ENCODE measurements at regions not wholly inside any gene's neighbourhood (a gene's known extent, or its start where the extent isn't known, plus 50 kb on each side); places are given as distances from the start of the nearest gene placed in this dataset.

GRCh38 chr18:25675123-25675850 is 323.3 kb upstream of the ZNF521 start:
- Histone ChIP-seq H3K9me3 (ENCODE audit: control insufficient read depth in 5 of 5, low read length in 5 of 5) (no peaks in the 10 kb centered on the region), H3K27ac (ENCODE audit: low read depth, low read length) (no peak overlapping the region), H3K4me1 (ENCODE audit: control insufficient read depth in 5 of 5, insufficient read depth in 5 of 5, low read length in 5 of 5) (no peaks in the 10 kb centered on the region), H3K27me3 (ENCODE audit: control insufficient read depth in 5 of 5, insufficient read depth in 4 of 5, low read length in 5 of 5) (peaks cover 0 to 3% (median 0%) of the 10 kb centered on the region in 5 donors), H3K9ac (ENCODE audit: low read length in 5 of 5) (no peak overlapping the region), H3K4me3 (ENCODE audit: low read depth in 1 of 5, low read length in 5 of 5) (no peak overlapping the region), H3K36me3 (ENCODE audit: control insufficient read depth in 5 of 5, insufficient read depth in 5 of 5, low read length in 5 of 5) (no peaks in the 10 kb centered on the region)

GRCh38 chr18:25674183-25674582 is 322.2 kb upstream of the ZNF521 start:
- Histone ChIP-seq H3K9me3 (ENCODE audit: control insufficient read depth in 5 of 5, low read length in 5 of 5) (no peaks in the 10 kb centered on the region), H3K4me1 (ENCODE audit: control insufficient read depth in 5 of 5, insufficient read depth in 5 of 5, low read length in 5 of 5) (no peaks in the 10 kb centered on the region), H3K27me3 (ENCODE audit: control insufficient read depth in 5 of 5, insufficient read depth in 4 of 5, low read length in 5 of 5) (peaks cover 0 to 3% (median 0%) of the 10 kb centered on the region in 5 donors), H3K4me3 (ENCODE audit: low read depth in 1 of 5, low read length in 5 of 5) (no peak overlapping the region), H3K27ac (ENCODE audit: low read depth, low read length) (no peak overlapping the region), H3K36me3 (ENCODE audit: control insufficient read depth in 5 of 5, insufficient read depth in 5 of 5, low read length in 5 of 5) (no peaks in the 10 kb centered on the region), H3K9ac (ENCODE audit: low read length in 5 of 5) (no peak overlapping the region)

- H3K9me3 ChIP-seq (ENCODE audit: control insufficient read depth in 5 of 5, low read length in 5 of 5) = no peaks in the 10 kb centered on the region
- H3K27me3 ChIP-seq (ENCODE audit: control insufficient read depth in 5 of 5, insufficient read depth in 4 of 5, low read length in 5 of 5) = peaks cover 0 to 3% (median 0%) of the 10 kb centered on the region in 5 donors
- H3K9ac ChIP-seq (ENCODE audit: low read length in 5 of 5) = no peak overlapping the region
- no peak overlapping the region for H3K4me3 ChIP-seq (ENCODE audit: low read depth in 1 of 5, low read length in 5 of 5)
- H3K36me3 ChIP-seq (ENCODE audit: control insufficient read depth in 5 of 5, insufficient read depth in 5 of 5, low read length in 5 of 5) = no peaks in the 10 kb centered on the region
- no peak overlapping the region for H3K27ac ChIP-seq (ENCODE audit: low read depth, low read length)
- no peaks in the 10 kb centered on the region for H3K4me1 ChIP-seq (ENCODE audit: control insufficient read depth in 5 of 5, insufficient read depth in 5 of 5, low read length in 5 of 5)
Observed at GRCh38 chr18:25672490-25672889, 320.5 kb upstream of the ZNF521 start.

GRCh38 chr18:25669741-25670140 is 317.8 kb upstream of the ZNF521 start:
- Histone ChIP-seq H3K9ac (ENCODE audit: low read length in 5 of 5) (no peak overlapping the region), H3K27ac (ENCODE audit: low read depth, low read length) (no peak overlapping the region), H3K9me3 (ENCODE audit: control insufficient read depth in 5 of 5, low read length in 5 of 5) (no peaks in the 10 kb centered on the region), H3K4me3 (ENCODE audit: low read depth in 1 of 5, low read length in 5 of 5) (no peak overlapping the region), H3K27me3 (ENCODE audit: control insufficient read depth in 5 of 5, insufficient read depth in 4 of 5, low read length in 5 of 5) (peaks cover 0 to 3% (median 0%) of the 10 kb centered on the region in 5 donors), H3K36me3 (ENCODE audit: control insufficient read depth in 5 of 5, insufficient read depth in 5 of 5, low read length in 5 of 5) (no peaks in the 10 kb centered on the region), H3K4me1 (ENCODE audit: control insufficient read depth in 5 of 5, insufficient read depth in 5 of 5, low read length in 5 of 5) (peaks cover 0 to 3% (median 0%) of the 10 kb centered on the region in 5 donors)

DNA sequence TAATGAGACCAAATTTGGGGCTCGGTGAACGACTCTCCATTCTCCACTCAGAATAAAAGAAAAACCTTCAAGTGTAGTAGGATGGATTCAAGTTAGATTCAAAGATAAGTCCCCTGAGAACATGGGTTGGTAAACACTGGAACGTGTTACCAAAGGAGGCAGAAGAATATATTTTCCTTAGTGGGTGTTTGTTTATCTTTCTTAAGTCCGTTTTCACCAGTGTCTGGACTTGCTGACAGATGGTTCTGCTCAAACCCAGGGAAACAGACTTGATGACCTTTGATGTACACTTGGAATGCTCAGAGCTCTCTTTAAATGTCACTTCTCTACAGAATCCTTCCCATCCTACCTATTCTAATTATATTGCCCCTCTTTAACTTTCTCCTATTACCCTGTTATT is 310.3 kb upstream of the ZNF521 start:
- Histone ChIP-seq H3K36me3 (ENCODE audit: control insufficient read depth in 5 of 5, insufficient read depth in 5 of 5, low read length in 5 of 5) (no peaks in the 10 kb centered on the region), H3K9me3 (ENCODE audit: control insufficient read depth in 5 of 5, low read length in 5 of 5) (no peaks in the 10 kb centered on the region), H3K27ac (ENCODE audit: low read depth, low read length) (no peak overlapping the region), H3K27me3 (ENCODE audit: control insufficient read depth in 5 of 5, insufficient read depth in 4 of 5, low read length in 5 of 5) (no peaks in the 10 kb centered on the region), H3K9ac (ENCODE audit: low read length in 5 of 5) (no peak overlapping the region), H3K4me1 (ENCODE audit: control insufficient read depth in 5 of 5, insufficient read depth in 5 of 5, low read length in 5 of 5) (peaks cover 0 to 2% (median 0%) of the 10 kb centered on the region in 5 donors), H3K4me3 (ENCODE audit: low read depth in 1 of 5, low read length in 5 of 5) (no peak overlapping the region)

DNA sequence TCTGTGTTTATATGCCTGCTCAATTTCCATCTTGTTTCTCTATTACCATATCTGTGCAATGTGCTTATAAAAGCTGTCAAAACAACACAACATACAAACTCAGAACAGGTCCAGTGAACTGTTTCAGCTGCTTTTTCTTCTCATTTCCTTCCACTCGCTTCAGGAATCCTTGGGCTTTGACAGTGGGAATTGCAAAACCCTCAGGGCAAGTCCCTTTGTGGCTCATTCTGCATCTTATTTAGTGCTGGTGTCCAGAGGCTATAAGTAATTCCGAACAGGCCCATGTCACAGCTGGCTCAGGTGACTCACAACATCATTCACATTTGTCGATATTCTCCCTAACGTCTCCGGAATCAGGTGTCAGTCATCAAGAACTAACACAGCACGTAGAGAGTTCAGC is 309.9 kb upstream of the ZNF521 start:
- Histone ChIP-seq H3K4me1 (ENCODE audit: control insufficient read depth in 5 of 5, insufficient read depth in 5 of 5, low read length in 5 of 5) (no peaks in the 10 kb centered on the region), H3K27ac (ENCODE audit: low read depth, low read length) (no peak overlapping the region), H3K27me3 (ENCODE audit: control insufficient read depth in 5 of 5, insufficient read depth in 4 of 5, low read length in 5 of 5) (no peaks in the 10 kb centered on the region), H3K36me3 (ENCODE audit: control insufficient read depth in 5 of 5, insufficient read depth in 5 of 5, low read length in 5 of 5) (no peaks in the 10 kb centered on the region), H3K9me3 (ENCODE audit: control insufficient read depth in 5 of 5, low read length in 5 of 5) (no peaks in the 10 kb centered on the region), H3K4me3 (ENCODE audit: low read depth in 1 of 5, low read length in 5 of 5) (no peak overlapping the region), H3K9ac (ENCODE audit: low read length in 5 of 5) (no peak overlapping the region)

DNA sequence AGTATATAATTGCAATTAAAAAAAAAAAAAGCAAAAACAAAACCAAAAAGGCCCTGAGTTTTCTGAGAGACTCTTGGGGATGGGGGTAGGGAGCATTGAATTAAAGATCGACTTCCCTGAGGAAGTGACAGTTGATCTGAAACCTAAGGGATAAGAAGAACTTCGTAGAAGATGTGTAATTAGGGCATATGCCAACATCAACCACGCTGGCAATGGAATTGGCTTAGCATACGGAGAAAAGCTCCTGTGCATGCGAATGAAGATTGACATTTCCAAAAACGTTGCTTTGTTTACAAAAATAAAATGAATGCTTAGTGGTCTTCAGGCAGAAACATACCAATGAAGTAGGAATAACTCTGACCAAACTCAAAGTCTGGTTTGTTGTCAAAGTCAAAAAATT is 307.6 kb upstream of the ZNF521 start:
- Histone ChIP-seq H3K4me1 (ENCODE audit: control insufficient read depth in 5 of 5, insufficient read depth in 5 of 5, low read length in 5 of 5) (no peaks in the 10 kb centered on the region), H3K36me3 (ENCODE audit: control insufficient read depth in 5 of 5, insufficient read depth in 5 of 5, low read length in 5 of 5) (no peaks in the 10 kb centered on the region), H3K27ac (ENCODE audit: low read depth, low read length) (no peak overlapping the region), H3K9ac (ENCODE audit: low read length in 5 of 5) (no peak overlapping the region), H3K4me3 (ENCODE audit: low read depth in 1 of 5, low read length in 5 of 5) (no peak overlapping the region), H3K9me3 (ENCODE audit: control insufficient read depth in 5 of 5, low read length in 5 of 5) (no peaks in the 10 kb centered on the region), H3K27me3 (ENCODE audit: control insufficient read depth in 5 of 5, insufficient read depth in 4 of 5, low read length in 5 of 5) (no peaks in the 10 kb centered on the region)

GRCh38 chr18:25658476-25658875 is 306.5 kb upstream of the ZNF521 start:
- no peaks in the 10 kb centered on the region for H3K27me3 ChIP-seq (ENCODE audit: control insufficient read depth in 5 of 5, insufficient read depth in 4 of 5, low read length in 5 of 5)
- no peak overlapping the region for H3K9ac ChIP-seq (ENCODE audit: low read length in 5 of 5)
- no peak overlapping the region for H3K27ac ChIP-seq (ENCODE audit: low read depth, low read length)
- no peak overlapping the region for H3K4me3 ChIP-seq (ENCODE audit: low read depth in 1 of 5, low read length in 5 of 5)
- no peaks in the 10 kb centered on the region for H3K4me1 ChIP-seq (ENCODE audit: control insufficient read depth in 5 of 5, insufficient read depth in 5 of 5, low read length in 5 of 5)
- H3K36me3 ChIP-seq (ENCODE audit: control insufficient read depth in 5 of 5, insufficient read depth in 5 of 5, low read length in 5 of 5) = no peaks in the 10 kb centered on the region
- no peaks in the 10 kb centered on the region for H3K9me3 ChIP-seq (ENCODE audit: control insufficient read depth in 5 of 5, low read length in 5 of 5)

- Histone ChIP-seq H3K9me3 (ENCODE audit: control insufficient read depth in 5 of 5, low read length in 5 of 5) (no peaks in the 10 kb centered on the region), H3K36me3 (ENCODE audit: control insufficient read depth in 5 of 5, insufficient read depth in 5 of 5, low read length in 5 of 5) (no peaks in the 10 kb centered on the region), H3K27me3 (ENCODE audit: control insufficient read depth in 5 of 5, insufficient read depth in 4 of 5, low read length in 5 of 5) (no peaks in the 10 kb centered on the region), H3K9ac (ENCODE audit: low read length in 5 of 5) (no peak overlapping the region), H3K27ac (ENCODE audit: low read depth, low read length) (no peak overlapping the region), H3K4me3 (ENCODE audit: low read depth in 1 of 5, low read length in 5 of 5) (no peak overlapping the region), H3K4me1 (ENCODE audit: control insufficient read depth in 5 of 5, insufficient read depth in 5 of 5, low read length in 5 of 5) (no peaks in the 10 kb centered on the region)
Observed at GRCh38 chr18:25651553-25651952, 299.6 kb upstream of the ZNF521 start.

- no peaks in the 10 kb centered on the region for H3K9me3 ChIP-seq (ENCODE audit: control insufficient read depth in 5 of 5, low read length in 5 of 5)
- no peak overlapping the region for H3K4me3 ChIP-seq (ENCODE audit: low read depth in 1 of 5, low read length in 5 of 5)
- no peak overlapping the region for H3K9ac ChIP-seq (ENCODE audit: low read length in 5 of 5)
- H3K4me1 ChIP-seq (ENCODE audit: control insufficient read depth in 5 of 5, insufficient read depth in 5 of 5, low read length in 5 of 5) = no peaks in the 10 kb centered on the region
- no peaks in the 10 kb centered on the region for H3K27me3 ChIP-seq (ENCODE audit: control insufficient read depth in 5 of 5, insufficient read depth in 4 of 5, low read length in 5 of 5)
- H3K36me3 ChIP-seq (ENCODE audit: control insufficient read depth in 5 of 5, insufficient read depth in 5 of 5, low read length in 5 of 5) = no peaks in the 10 kb centered on the region
- no peak overlapping the region for H3K27ac ChIP-seq (ENCODE audit: low read depth, low read length)
Observed at GRCh38 chr18:25650201-25650941, 298.4 kb upstream of the ZNF521 start.

All from subcutaneous abdominal adipose tissue (tissue), 5 donors.